ENCODE measurements at regions not wholly inside any gene's neighbourhood (a gene's known extent, or its start where the extent isn't known, plus 50 kb on each side); places are given as distances from the start of the nearest gene placed in this dataset.

GRCh38 chr13:111490611-111491010 lies 170.2 kb downstream of the TEX29 start:
- no peaks in the 10 kb centered on the region for H3K79me2 ChIP-seq (ENCODE audit: control insufficient read depth, low read length)
- TF ChIP-seq EZH2phosphoT487 (IDR thresholded peaks at IDR 0.05; ENCODE audit: borderline replicate concordance, low read length): no peak
- TF ChIP-seq, protein P1, sequence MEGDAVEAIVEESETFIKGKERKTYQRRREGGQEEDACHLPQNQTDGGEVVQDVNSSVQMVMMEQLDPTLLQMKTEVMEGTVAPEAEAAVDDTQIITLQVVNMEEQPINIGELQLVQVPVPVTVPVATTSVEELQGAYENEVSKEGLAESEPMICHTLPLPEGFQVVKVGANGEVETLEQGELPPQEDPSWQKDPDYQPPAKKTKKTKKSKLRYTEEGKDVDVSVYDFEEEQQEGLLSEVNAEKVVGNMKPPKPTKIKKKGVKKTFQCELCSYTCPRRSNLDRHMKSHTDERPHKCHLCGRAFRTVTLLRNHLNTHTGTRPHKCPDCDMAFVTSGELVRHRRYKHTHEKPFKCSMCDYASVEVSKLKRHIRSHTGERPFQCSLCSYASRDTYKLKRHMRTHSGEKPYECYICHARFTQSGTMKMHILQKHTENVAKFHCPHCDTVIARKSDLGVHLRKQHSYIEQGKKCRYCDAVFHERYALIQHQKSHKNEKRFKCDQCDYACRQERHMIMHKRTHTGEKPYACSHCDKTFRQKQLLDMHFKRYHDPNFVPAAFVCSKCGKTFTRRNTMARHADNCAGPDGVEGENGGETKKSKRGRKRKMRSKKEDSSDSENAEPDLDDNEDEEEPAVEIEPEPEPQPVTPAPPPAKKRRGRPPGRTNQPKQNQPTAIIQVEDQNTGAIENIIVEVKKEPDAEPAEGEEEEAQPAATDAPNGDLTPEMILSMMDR (IDR thresholded peaks at IDR 0.05; ENCODE audit: low read depth, low read length, poor library complexity, severe bottlenecking): no peak
- H3K27me3 ChIP-seq (ENCODE audit: control insufficient read depth, low read length): no peaks in the 10 kb centered on the region

DNA sequence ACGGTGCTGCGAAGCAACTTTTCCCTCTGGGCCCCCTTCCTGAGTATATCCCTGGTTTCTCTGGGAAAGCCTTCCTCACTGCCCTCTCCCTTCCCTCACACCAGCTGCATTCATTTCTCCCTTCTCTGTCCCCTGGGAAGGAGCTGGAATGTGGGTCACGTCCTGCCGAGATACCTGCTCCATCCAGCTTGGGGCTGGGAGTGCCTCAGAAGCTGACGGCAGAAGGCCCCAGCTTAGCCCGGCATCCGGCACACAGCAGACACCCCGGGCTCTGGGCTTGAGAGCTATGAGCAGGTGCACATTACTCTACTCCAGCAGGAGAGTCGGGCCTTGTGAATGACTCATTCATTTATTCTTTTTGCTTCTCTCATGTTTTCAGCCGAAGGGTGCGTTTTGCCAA lies 170.6 kb downstream of the TEX29 start:
- Histone ChIP-seq H3K36me3 (ENCODE audit: control insufficient read depth, low read length) (no peaks in the 10 kb centered on the region), H3K27ac (ENCODE audit: low read depth, low read length) (no peak overlapping the region), H3K9me3 (ENCODE audit: control insufficient read depth, insufficient read depth, low read length) (no peaks in the 10 kb centered on the region), H3K4me2 (ENCODE audit: low read length) (no peak overlapping the region), H3K79me2 (ENCODE audit: control insufficient read depth, low read length) (no peaks in the 10 kb centered on the region), H4K20me1 (ENCODE audit: control insufficient read depth, insufficient read depth, low read depth, low read length) (no peaks in the 10 kb centered on the region), H3K9me2 (replicated peaks; ENCODE audit: control insufficient read depth, low read length) (no peaks in the 10 kb centered on the region), H3K4me1 (ENCODE audit: control insufficient read depth, low read length) (no peaks in the 10 kb centered on the region), H3F3A (ENCODE audit: control insufficient read depth, insufficient read depth) (no peaks in the 10 kb centered on the region), H3K27me3 (ENCODE audit: control insufficient read depth, low read length) (no peaks in the 10 kb centered on the region), H3K4me3 (ENCODE audit: low read length) (no peak overlapping the region)
- no peak for TF ChIP-seq EZH2phosphoT487 (IDR thresholded peaks at IDR 0.05; ENCODE audit: borderline replicate concordance, low read length)
- TF ChIP-seq, protein P1 (IDR thresholded peaks at IDR 0.05; ENCODE audit: low read depth, low read length, poor library complexity, severe bottlenecking): no peak

More at GRCh38 chr13:111490611-111491010, 170.2 kb downstream of the TEX29 start:
- H3K36me3 ChIP-seq (ENCODE audit: control insufficient read depth, low read length): no peaks in the 10 kb centered on the region
- H3F3A ChIP-seq (ENCODE audit: control insufficient read depth, insufficient read depth): no peaks in the 10 kb centered on the region
- no peaks in the 10 kb centered on the region for H3K4me1 ChIP-seq (ENCODE audit: control insufficient read depth, low read length)
- no peaks in the 10 kb centered on the region for H4K20me1 ChIP-seq (ENCODE audit: control insufficient read depth, insufficient read depth, low read depth, low read length)
- H3K27ac ChIP-seq (ENCODE audit: low read depth, low read length): no peak overlapping the region
- no peaks in the 10 kb centered on the region for H3K9me2 ChIP-seq (replicated peaks; ENCODE audit: control insufficient read depth, low read length)
- H3K9me3 ChIP-seq (ENCODE audit: control insufficient read depth, insufficient read depth, low read length): no peaks in the 10 kb centered on the region
- no peak overlapping the region for H3K4me3 ChIP-seq (ENCODE audit: low read length)
- no peak overlapping the region for H3K4me2 ChIP-seq (ENCODE audit: low read length)

- H3K27me3 ChIP-seq (ENCODE audit: control insufficient read depth, low read length): no peaks in the 10 kb centered on the region
- TF ChIP-seq EZH2phosphoT487 (IDR thresholded peaks at IDR 0.05; ENCODE audit: borderline replicate concordance, low read length): no peak
- TF ChIP-seq, protein P1 (IDR thresholded peaks at IDR 0.05; ENCODE audit: low read depth, low read length, poor library complexity, severe bottlenecking): no peak
- no peaks in the 10 kb centered on the region for H3K36me3 ChIP-seq (ENCODE audit: control insufficient read depth, low read length)
- no peak overlapping the region for H3K4me3 ChIP-seq (ENCODE audit: low read length)
- no peaks in the 10 kb centered on the region for H4K20me1 ChIP-seq (ENCODE audit: control insufficient read depth, insufficient read depth, low read depth, low read length)
- no peaks in the 10 kb centered on the region for H3K79me2 ChIP-seq (ENCODE audit: control insufficient read depth, low read length)
- no peaks in the 10 kb centered on the region for H3F3A ChIP-seq (ENCODE audit: control insufficient read depth, insufficient read depth)
- H3K4me2 ChIP-seq (ENCODE audit: low read length): no peak overlapping the region
- no peaks in the 10 kb centered on the region for H3K9me2 ChIP-seq (replicated peaks; ENCODE audit: control insufficient read depth, low read length)
- H3K27ac ChIP-seq (ENCODE audit: low read depth, low read length): no peak overlapping the region
- H3K9me3 ChIP-seq (ENCODE audit: control insufficient read depth, insufficient read depth, low read length): no peaks in the 10 kb centered on the region
- H3K4me1 ChIP-seq (ENCODE audit: control insufficient read depth, low read length): no peaks in the 10 kb centered on the region
Measured at GRCh38 chr13:111491659-111492058, 171.2 kb downstream of the TEX29 start.

All from DOHH2 (cell line).